Type B pancreatic cell (in vitro differentiated cells): ENCODE measurements at regions not wholly inside any gene's neighbourhood (a gene's known extent, or its start where the extent isn't known, plus 50 kb on each side); places are given as distances from the start of the nearest gene placed in this dataset.

ENCODE experiments used
- DNase-seq: peaks from one replicate; pipeline ENCODE4 v3.0.0; 2021; ENCODE audit warnings: mixed read lengths; ENCODE audit not compliant: unreplicated experiment; ENCODE audit errors: extremely low spot score
- H3K27ac Mint-ChIP-seq: 2 replicates; pipeline ENCODE4 v1.8.0; 2021; ENCODE audit warnings: mild to moderate bottlenecking, mixed read lengths
- H3K27me3 Mint-ChIP-seq: 2 replicates; pipeline ENCODE4 v1.8.0; 2021; ENCODE audit warnings: mixed read lengths
- H3K36me3 Mint-ChIP-seq: 2 replicates; pipeline ENCODE4 v1.8.0; 2021; ENCODE audit warnings: mixed read lengths
- H3K4me1 Mint-ChIP-seq: one replicate; pipeline ENCODE4 v1.8.0; 2021; ENCODE audit warnings: mixed read lengths; ENCODE audit not compliant: unreplicated experiment
- H3K4me3 Mint-ChIP-seq: 2 replicates; pipeline ENCODE4 v1.8.0; 2021; ENCODE audit warnings: mild to moderate bottlenecking, mixed read lengths
- H3K9me3 Mint-ChIP-seq: 2 replicates; pipeline ENCODE4 v1.8.0; 2021; ENCODE audit warnings: mixed read lengths
- CTCF ChIP-seq: fragments of 200-600 bp; sonication (generic); conservative IDR thresholded peaks from 2 replicates; pipeline ENCODE4 v1.5.0; 2021; ENCODE audit warnings: antibody characterized with exemption, mild to moderate bottlenecking

GRCh38 chr9:80922544-80922943 is 766.8 kb downstream of the TLE1 start:
- Mint-ChIP-seq H3K4me1 (no peaks in the 10 kb centered on the region), H3K27ac (no peak overlapping the region), H3K9me3 (peaks cover 24% of the 10 kb centered on the region), H3K27me3 (no peaks in the 10 kb centered on the region), H3K4me3 (no peak overlapping the region), H3K36me3 (no peaks in the 10 kb centered on the region)
- DNase-seq = no peak
- TF ChIP-seq CTCF = no peak

- TF ChIP-seq CTCF = no peak
- Mint-ChIP-seq H3K36me3 (no peaks in the 10 kb centered on the region), H3K4me3 (no peak overlapping the region), H3K4me1 (no peaks in the 10 kb centered on the region), H3K27ac (no peak overlapping the region), H3K27me3 (no peaks in the 10 kb centered on the region), H3K9me3 (no peaks in the 10 kb centered on the region)
- no peak for DNase-seq
These were observed 782.6 kb downstream of the TLE1 start for GRCh38 chr9:80906728-80907127.

GRCh38 chr9:80899208-80899607 is 790.1 kb downstream of the TLE1 start:
- H3K4me3 Mint-ChIP-seq = no peak overlapping the region
- H3K9me3 Mint-ChIP-seq = no peaks in the 10 kb centered on the region
- no peaks in the 10 kb centered on the region for H3K36me3 Mint-ChIP-seq
- no peak for DNase-seq
- no peak overlapping the region for H3K27ac Mint-ChIP-seq
- no peak for TF ChIP-seq CTCF
- no peaks in the 10 kb centered on the region for H3K27me3 Mint-ChIP-seq
- H3K4me1 Mint-ChIP-seq = no peaks in the 10 kb centered on the region

DNA sequence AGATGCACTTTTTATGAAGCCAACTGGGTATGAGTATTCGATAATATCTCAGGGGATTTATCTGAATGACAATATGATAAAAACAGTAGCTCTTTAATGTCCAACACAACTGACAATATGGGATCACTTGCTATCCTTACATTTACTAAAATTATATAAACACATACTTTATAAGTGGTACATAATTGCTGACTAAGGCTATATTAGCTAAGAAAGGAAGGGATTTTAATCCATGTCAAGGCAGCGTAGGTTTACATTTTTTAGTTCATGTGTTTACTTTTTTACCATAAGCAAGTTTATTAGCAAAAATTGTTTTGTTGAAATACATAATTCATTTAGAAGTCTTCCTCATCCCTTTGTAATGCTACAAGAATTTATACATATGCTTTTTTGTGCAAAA is 796.2 kb downstream of the TLE1 start:
- DNase-seq = no peak
- Mint-ChIP-seq H3K27me3 (peaks cover 3% of the 10 kb centered on the region), H3K27ac (no peak overlapping the region), H3K4me1 (no peaks in the 10 kb centered on the region), H3K9me3 (no peaks in the 10 kb centered on the region), H3K4me3 (no peak overlapping the region), H3K36me3 (no peaks in the 10 kb centered on the region)
- TF ChIP-seq CTCF = no peak

DNA sequence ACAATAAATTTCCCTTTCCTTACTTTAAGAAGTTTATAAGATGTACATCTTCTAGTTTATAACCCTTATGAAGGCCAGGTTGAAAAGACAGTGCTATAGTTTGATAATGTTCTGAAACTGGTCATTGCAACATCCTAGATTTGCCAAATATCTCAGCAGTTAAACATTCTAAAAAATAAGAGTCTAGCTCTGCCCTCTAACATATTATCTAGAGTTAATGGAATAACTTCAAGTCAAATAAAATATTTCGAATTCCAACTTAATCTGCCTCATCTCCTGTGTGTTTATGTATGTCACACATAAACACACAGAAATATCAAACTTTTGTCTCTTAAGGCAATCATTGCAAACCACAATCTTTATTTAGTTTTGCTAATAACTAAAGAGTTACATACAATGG is 796.6 kb downstream of the TLE1 start:
- TF ChIP-seq CTCF = no peak
- Mint-ChIP-seq H3K36me3 (no peaks in the 10 kb centered on the region), H3K9me3 (no peaks in the 10 kb centered on the region), H3K4me1 (no peaks in the 10 kb centered on the region), H3K27ac (no peak overlapping the region), H3K4me3 (no peak overlapping the region), H3K27me3 (peaks cover 3% of the 10 kb centered on the region)
- no peak for DNase-seq

DNA sequence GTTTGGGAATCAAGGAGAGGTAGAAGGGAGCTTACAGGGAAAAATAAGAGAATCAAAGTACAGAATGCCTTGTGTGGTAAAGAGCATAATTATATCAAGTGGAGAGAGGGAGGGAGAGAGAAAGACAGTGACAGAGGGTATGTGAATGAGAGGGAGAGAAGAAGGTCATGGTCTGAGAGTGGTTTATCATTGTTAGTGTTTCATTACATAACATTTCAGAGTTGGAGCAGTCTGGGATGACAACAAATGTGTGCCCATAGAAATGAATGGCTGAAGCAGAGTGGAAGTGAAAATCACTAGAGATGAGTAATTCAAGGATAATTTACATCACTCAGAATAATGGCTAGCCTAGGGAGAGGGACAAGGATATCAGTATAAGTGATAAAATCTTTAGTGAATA is 799.2 kb downstream of the TLE1 start:
- H3K9me3 Mint-ChIP-seq = peaks cover 8% of the 10 kb centered on the region
- H3K4me1 Mint-ChIP-seq = no peaks in the 10 kb centered on the region
- TF ChIP-seq CTCF = no peak
- H3K27me3 Mint-ChIP-seq = peaks cover 3% of the 10 kb centered on the region
- no peak overlapping the region for H3K4me3 Mint-ChIP-seq
- H3K27ac Mint-ChIP-seq = no peak overlapping the region
- DNase-seq = no peak
- no peaks in the 10 kb centered on the region for H3K36me3 Mint-ChIP-seq
